GM23338 (cell line): ENCODE measurements at regions not wholly inside any gene's neighbourhood (a gene's known extent, or its start where the extent isn't known, plus 50 kb on each side); places are given as distances from the start of the nearest gene placed in this dataset.

ENCODE experiments used
- ATAC-seq: fragments of 200-7000 bp; cut with Tn5 transposase; 3 replicates; pipeline ENCODE4 v1.9.1; 2020
- DNase-seq: peaks from one replicate; pipeline ENCODE4 v3.0.0-alpha.2; 2015; ENCODE audit warnings: low spot score
- H2AFZ ChIP-seq: fragments of 200-600 bp; sonication (generic); 2 replicates; pipeline ENCODE4 v1.8.0; 2016; ENCODE audit warnings: antibody characterized with exemption, mild to moderate bottlenecking, moderate library complexity
- H3F3A ChIP-seq: fragments of 200-600 bp; sonication (generic); replicated peaks from 2 replicates; pipeline ENCODE4 v1.8.0; 2017; ENCODE audit warnings: antibody characterized with exemption, mixed run types, low read depth
- H3K27ac ChIP-seq: fragments of 200-600 bp; sonication (generic); 2 replicates; pipeline ENCODE4 v1.6.1; 2016; ENCODE audit warnings: low read depth
- H3K27me3 ChIP-seq: fragments of 200-600 bp; sonication (generic); 2 replicates; pipeline ENCODE4 v1.8.0; 2016; ENCODE audit warnings: mild to moderate bottlenecking, mixed run types, moderate library complexity; ENCODE audit not compliant: insufficient read depth
- H3K36me3 ChIP-seq: fragments of 200-600 bp; sonication (generic); 2 replicates; pipeline ENCODE4 v1.8.0; 2016; ENCODE audit warnings: mild to moderate bottlenecking; ENCODE audit not compliant: insufficient read depth
- H3K4me1 ChIP-seq: fragments of 200-600 bp; sonication (generic); 2 replicates; pipeline ENCODE4 v1.8.0; 2016; ENCODE audit warnings: mild to moderate bottlenecking, moderate library complexity; ENCODE audit not compliant: insufficient read depth
- H3K4me2 ChIP-seq: fragments of 200-600 bp; sonication (generic); 2 replicates; pipeline ENCODE4 v1.7.1; 2017; ENCODE audit warnings: mixed run types
- H3K4me3 ChIP-seq: fragments of 200-600 bp; sonication (generic); 2 replicates; pipeline ENCODE4 v1.6.1; 2016; ENCODE audit warnings: mixed run types
- H3K79me2 ChIP-seq: fragments of 200-600 bp; sonication (generic); replicated peaks from 2 replicates; pipeline ENCODE4 v1.8.0; 2017; ENCODE audit warnings: mild to moderate bottlenecking; ENCODE audit not compliant: insufficient read depth
- H3K9me2 ChIP-seq: fragments of 200-600 bp; sonication (generic); 2 replicates; pipeline ENCODE4 v1.8.0; 2017; ENCODE audit not compliant: insufficient read depth
- H4K20me1 ChIP-seq: fragments of 200-600 bp; sonication (generic); replicated peaks from 2 replicates; pipeline ENCODE4 v1.8.0; 2017; ENCODE audit warnings: mild to moderate bottlenecking; ENCODE audit not compliant: insufficient read depth
- H3K27ac Mint-ChIP-seq: 2 replicates; pipeline ENCODE4 v1.8.0; 2020; ENCODE audit warnings: inconsistent platforms, mild to moderate bottlenecking, moderate library complexity, mixed read lengths
- H3K27me3 Mint-ChIP-seq: 3 replicates; pipeline ENCODE4 v1.8.0; 2022; ENCODE audit warnings: low read depth, mild to moderate bottlenecking, moderate library complexity, mixed read lengths, inconsistent platforms; ENCODE audit not compliant: insufficient read depth, poor library complexity
- H3K36me3 Mint-ChIP-seq: 3 replicates; pipeline ENCODE4 v1.8.0; 2021; ENCODE audit warnings: low read depth, mild to moderate bottlenecking, inconsistent platforms, moderate library complexity, mixed read lengths
- H3K4me1 Mint-ChIP-seq: 3 replicates; pipeline ENCODE4 v1.8.0; 2020; ENCODE audit warnings: mild to moderate bottlenecking, inconsistent platforms, mixed read lengths
- H3K4me3 Mint-ChIP-seq: 3 replicates; pipeline ENCODE4 v1.8.0; 2021; ENCODE audit warnings: moderate library complexity, mild to moderate bottlenecking, inconsistent platforms, mixed read lengths
- H3K9me3 Mint-ChIP-seq: 3 replicates; pipeline ENCODE4 v1.8.0; 2020; ENCODE audit warnings: moderate library complexity, mild to moderate bottlenecking, inconsistent platforms, mixed read lengths
- CREB1 ChIP-seq: fragments of 250-450 bp; sonication (Bioruptor Pico); IDR thresholded peaks from 2 replicates; pipeline ENCODE4 v1.5.0; 2020; ENCODE audit warnings: low read depth, mild to moderate bottlenecking, moderate library complexity
- CTCF ChIP-seq, 2 experiments: fragments of 200-600 bp in 1 of 2; sonication (generic) in 1 of 2; conservative IDR thresholded peaks; 2 replicates each; pipeline versions ENCODE4 v1.5.1 to v1.6.1; 2016 to 2017; ENCODE audit warnings: antibody characterized with exemption in 2 of 2, low read depth in 2 of 2, mild to moderate bottlenecking in 2 of 2, moderate library complexity in 1 of 2
- ETS1 ChIP-seq: IDR thresholded peaks from 2 replicates; pipeline ENCODE4 v1.6.1; 2016; ENCODE audit warnings: antibody characterized with exemption
- EZH2 ChIP-seq: fragments of 200-600 bp; sonication (generic); IDR thresholded peaks from one replicate; pipeline ENCODE4 v1.8.0; 2017; ENCODE audit warnings: antibody characterized with exemption, mild to moderate bottlenecking, low read depth; ENCODE audit not compliant: unreplicated experiment
- EZH2phosphoT487 ChIP-seq: fragments of 200-600 bp; sonication (generic); IDR thresholded peaks from one replicate; pipeline ENCODE4 v1.8.1; 2018; ENCODE audit warnings: antibody characterized with exemption; ENCODE audit not compliant: unreplicated experiment
- JUNB ChIP-seq: IDR thresholded peaks from one replicate; pipeline ENCODE4 v1.6.1; 2016; ENCODE audit warnings: antibody characterized with exemption; ENCODE audit not compliant: unreplicated experiment
- NANOG ChIP-seq: IDR thresholded peaks from 2 replicates; pipeline ENCODE4 v1.6.1; 2016; ENCODE audit warnings: antibody characterized with exemption, borderline replicate concordance
- POLR2AphosphoS5 ChIP-seq: IDR thresholded peaks from 2 replicates; pipeline ENCODE4 v1.6.1; 2016; ENCODE audit warnings: antibody characterized with exemption, low read depth
- REST ChIP-seq: IDR thresholded peaks from one replicate; pipeline ENCODE4 v1.6.1; 2018; ENCODE audit warnings: antibody characterized with exemption; ENCODE audit not compliant: unreplicated experiment
- STAT1 ChIP-seq: IDR thresholded peaks from one replicate; pipeline ENCODE4 v1.6.1; 2016; ENCODE audit warnings: antibody characterized with exemption; ENCODE audit not compliant: unreplicated experiment
- ZNF114 ChIP-seq: fragments of 250-450 bp; sonication (Bioruptor Pico); IDR thresholded peaks from 2 replicates; pipeline ENCODE4 v1.5.0; 2020; ENCODE audit warnings: mild to moderate bottlenecking, moderate library complexity
- ZNF331 ChIP-seq: fragments of 250-450 bp; sonication (Bioruptor Pico); IDR thresholded peaks from 2 replicates; pipeline ENCODE4 v1.5.0; 2020; ENCODE audit warnings: low read depth, mild to moderate bottlenecking, moderate library complexity
- ZNF462 ChIP-seq: fragments of 250-450 bp; sonication (Bioruptor Pico); IDR thresholded peaks from 2 replicates; pipeline ENCODE4 v1.5.0; 2020; ENCODE audit warnings: mild to moderate bottlenecking, moderate library complexity

- Histone ChIP-seq H3K27me3 (no peaks in the 10 kb centered on the region), H3K36me3 (no peaks in the 10 kb centered on the region), H3K79me2 (no peaks in the 10 kb centered on the region), H2AFZ (no peak overlapping the region), H3K9me2 (no peaks in the 10 kb centered on the region), H3K4me2 (no peak overlapping the region), H3F3A (no peaks in the 10 kb centered on the region), H4K20me1 (no peaks in the 10 kb centered on the region), H3K4me3 (no peak overlapping the region), H3K4me1 (no peaks in the 10 kb centered on the region), H3K27ac (no peak overlapping the region)
- TF ChIP-seq ZNF331 (CRISPR knock-in tag) (no peak), CREB1 (CRISPR knock-in tag) (no peak), EZH2 (no peak), NANOG (no peak), ETS1 (no peak), ZNF114 (no peak), REST (no peak), POLR2AphosphoS5 (no peak), CTCF (conservative IDR thresholded peaks at IDR 0.05; ENCODE audit: low read depth in 2 of 2) (no peak), STAT1 (no peak), EZH2phosphoT487 (no peak), JUNB (no peak), ZNF462 (CRISPR knock-in tag) (no peak)
- Mint-ChIP-seq H3K9me3 (peaks cover 8% of the 10 kb centered on the region; the same call in 2 of the 3 replicates), H3K36me3 (no peaks in the 10 kb centered on the region; the same call in 2 of the 3 replicates), H3K4me3 (no peak overlapping the region), H3K4me1 (no peaks in the 10 kb centered on the region), H3K27me3 (no peaks in the 10 kb centered on the region), H3K27ac (no peak overlapping the region)
- DNase-seq (no peak), ATAC-seq (no peak)
Measured at GRCh38 chr12:58801986-58802385, 118.3 kb downstream of the LRIG3 start.
